A549 (cell line): ENCODE measurements at regions not wholly inside any gene's neighbourhood (a gene's known extent, or its start where the extent isn't known, plus 50 kb on each side); places are given as distances from the start of the nearest gene placed in this dataset.
A peak's percentile ranks its signal among the peaks of the same experiment; 100 is the strongest.

ENCODE experiments used
- ATAC-seq, 2 experiments: fragments of 200-7000 bp in 1 of 2; fragments of >200 bp in 1 of 2; cut with Nextera tagmentation in 1 of 2; cut with Tn5 transposase in 1 of 2; 3 replicates each; pipeline versions ENCODE4 v1.8.0 to v1.9.1; 2018 to 2020; ENCODE audit warnings: mild to moderate bottlenecking in 1 of 2, moderate library complexity in 1 of 2
- CTCF ChIA-PET: fragments of 300-600 bp; sonication (Branson Sonifier 250); formaldehyde crosslinking; extraction: SDS; loops from one replicate; lab custom pipeline; 2021; ENCODE audit warnings: antibody characterized with exemption, inconsistent platforms; lab: Yijun Ruan, JAX
- POLR2A ChIA-PET: fragments of 350-600 bp; formaldehyde crosslinking; extraction: SDS; loops from one replicate; lab custom pipeline; 2021; ENCODE audit warnings: antibody characterized with exemption, inconsistent platforms; lab: Yijun Ruan, JAX
- DNase-seq, 2 experiments: peaks; one replicate each; pipeline versions ENCODE4 v3.0.0 to v3.0.0-alpha.2; 2011 to 2016; ENCODE audit warnings: low read depth in 1 of 2, low spot score in 1 of 2
- FAIRE-seq: peaks from 2 replicates; lab custom pipeline; 2011; peaks lifted over from hg19 to GRCh38; lab: Jason Lieb, UNC
- H3K27ac ChIP-seq, 2 experiments: fragments of >200 bp; sonication (Bioruptor Twin); formaldehyde crosslinking; 3 replicates each; pipeline ENCODE4 v1.5.1; 2016 to 2017
- H3K4me1 ChIP-seq: fragments of >200 bp; sonication (Bioruptor Twin); formaldehyde crosslinking; 3 replicates; pipeline ENCODE4 v1.6.1; 2016
- H3K4me2 ChIP-seq: fragments of >200 bp; sonication (Bioruptor Twin); formaldehyde crosslinking; 3 replicates; pipeline ENCODE4 v1.6.1; 2016
- H3K4me3 ChIP-seq: fragments of >200 bp; sonication (Bioruptor Twin); formaldehyde crosslinking; 3 replicates; pipeline ENCODE4 v1.5.1; 2016
- H3K9me3 ChIP-seq: fragments of >200 bp; sonication (Bioruptor Twin); formaldehyde crosslinking; 3 replicates; pipeline ENCODE4 v1.6.1; 2016
- BCL3 ChIP-seq: fragments of >200 bp; sonication (Bioruptor Twin); formaldehyde crosslinking; IDR thresholded peaks from 3 replicates; pipeline ENCODE4 v1.6.1; 2016
- CEBPB ChIP-seq, 2 experiments: fragments of >200 bp in 1 of 2; sonication (Bioruptor Twin) in 1 of 2; formaldehyde crosslinking in 1 of 2; IDR thresholded peaks; 2 replicates each; pipeline ENCODE4 v1.6.1; 2012 to 2016
- EHMT2 ChIP-seq: fragments of 200-600 bp; sonication (generic); IDR thresholded peaks from 2 replicates; pipeline ENCODE4 v1.6.1; 2016; ENCODE audit warnings: antibody characterized with exemption, low read depth, mild to moderate bottlenecking, moderate library complexity
- EP300 ChIP-seq, 2 experiments: fragments of >200 bp; sonication (Bioruptor Twin); formaldehyde crosslinking; IDR thresholded peaks; 2 replicates in 1 of 2; 3 replicates in 1 of 2; pipeline ENCODE4 v1.6.1; 2016 to 2017
- ESRRA ChIP-seq: fragments of 150-350 bp; IDR thresholded peaks from 2 replicates; pipeline ENCODE4 v1.6.1; 2014; ENCODE audit warnings: mild to moderate bottlenecking, low read length, borderline replicate concordance
- JUN ChIP-seq, 2 experiments: fragments of >200 bp; sonication (Bioruptor Twin); formaldehyde crosslinking; IDR thresholded peaks; 2 replicates in 1 of 2; 3 replicates in 1 of 2; pipeline ENCODE4 v1.6.1; 2016 to 2017
- JUNB ChIP-seq: fragments of >200 bp; sonication (Bioruptor Twin); formaldehyde crosslinking; IDR thresholded peaks from 2 replicates; pipeline ENCODE4 v1.6.1; 2016
- KDM5A ChIP-seq: fragments of 200-600 bp; sonication (generic); IDR thresholded peaks from 2 replicates; pipeline ENCODE4 v1.6.1; 2016; ENCODE audit warnings: antibody characterized with exemption, mild to moderate bottlenecking
- NPAS2 ChIP-seq: fragments of 250-450 bp; sonication (Bioruptor Pico); IDR thresholded peaks from 2 replicates; pipeline ENCODE4 v1.8.0; 2022; ENCODE audit warnings: mild to moderate bottlenecking, moderate library complexity, borderline replicate concordance
- RNF2 ChIP-seq: fragments of 200-600 bp; sonication (generic); IDR thresholded peaks from 2 replicates; pipeline ENCODE4 v1.6.1; 2016; ENCODE audit warnings: low read depth, mild to moderate bottlenecking, antibody characterized with exemption, moderate library complexity, borderline replicate concordance
- SMC3 ChIP-seq: fragments of >200 bp; sonication (Bioruptor Twin); formaldehyde crosslinking; IDR thresholded peaks from 3 replicates; pipeline ENCODE4 v1.6.1; 2018; ENCODE audit warnings: inconsistent platforms
- TFCP2L1 ChIP-seq: fragments of 250-450 bp; sonication (Bioruptor Pico); IDR thresholded peaks from 2 replicates; pipeline ENCODE4 v1.5.0; 2021; ENCODE audit warnings: mild to moderate bottlenecking
- TP53 ChIP-seq: fragments of 250-450 bp; sonication (Bioruptor Pico); IDR thresholded peaks from 2 replicates; pipeline ENCODE4 v1.5.0; 2021; ENCODE audit warnings: mild to moderate bottlenecking, moderate library complexity
- USF2 ChIP-seq: fragments of 450-650 bp; IDR thresholded peaks from 2 replicates; pipeline ENCODE4 v1.6.1; 2014; ENCODE audit warnings: antibody characterized with exemption
- ZC3H11A ChIP-seq: fragments of 450-650 bp; IDR thresholded peaks from 2 replicates; pipeline ENCODE4 v1.6.1; 2014; ENCODE audit warnings: antibody characterized with exemption, mild to moderate bottlenecking
- WGBS: methylation state at CpG from one replicate; pipeline ENCODE4 v1.1.6; 2017; ENCODE audit errors: missing lambda C conversion rate; 5-methylcytosine and 5-hydroxymethylcytosine counted together
- TF ChIP-seq, protein P1 (sequence below): fragments of 150-350 bp; IDR thresholded peaks from 2 replicates; pipeline ENCODE4 v1.6.1; 2014; ENCODE audit warnings: low read depth, mild to moderate bottlenecking, low read length
- TF ChIP-seq, protein P2 (sequence below): fragments of 200-600 bp; sonication (generic); IDR thresholded peaks from 2 replicates; pipeline ENCODE4 v1.6.1; 2016; ENCODE audit warnings: antibody characterized with exemption, mild to moderate bottlenecking, moderate library complexity
- TF ChIP-seq, protein P3 (sequence below): fragments of >200 bp; sonication (Bioruptor Twin); formaldehyde crosslinking; IDR thresholded peaks from 3 replicates; pipeline ENCODE4 v1.5.1; 2016
- TF ChIP-seq, protein P4 (sequence below): IDR thresholded peaks from 2 replicates; pipeline ENCODE4 v1.6.1; 2012
- TF ChIP-seq, protein P5 (sequence below): fragments of 250-450 bp; sonication (Bioruptor Pico); IDR thresholded peaks from 2 replicates; pipeline ENCODE4 v1.5.0; 2021; ENCODE audit warnings: mild to moderate bottlenecking, moderate library complexity, borderline replicate concordance

GRCh38 chr9:23088932-23089364 is 642.3 kb downstream of the DMRTA1 start:
- 0 out of 6 replicates have a peak, but pooled peaks have one; percentile 43 to 45 for ATAC-seq
- Histone ChIP-seq H3K4me1 (no peaks in the 10 kb centered on the region), H3K4me2 (no peak overlapping the region), H3K4me3 (no peak overlapping the region), H3K9me3 (no peaks in the 10 kb centered on the region; the same call in 2 of the 3 replicates), H3K27ac (no peak overlapping the region)
- ChIA-PET CTCF (no interaction called here), POLR2A (no interaction called here)
- TF ChIP-seq CEBPB (IDR thresholded peaks at IDR 0.05) (no peak), JUN (IDR thresholded peaks at IDR 0.05) (no peak), BCL3 (no peak), NPAS2 (no peak), USF2 (no peak), SMC3 (no peak)
- TF ChIP-seq, protein P1, sequence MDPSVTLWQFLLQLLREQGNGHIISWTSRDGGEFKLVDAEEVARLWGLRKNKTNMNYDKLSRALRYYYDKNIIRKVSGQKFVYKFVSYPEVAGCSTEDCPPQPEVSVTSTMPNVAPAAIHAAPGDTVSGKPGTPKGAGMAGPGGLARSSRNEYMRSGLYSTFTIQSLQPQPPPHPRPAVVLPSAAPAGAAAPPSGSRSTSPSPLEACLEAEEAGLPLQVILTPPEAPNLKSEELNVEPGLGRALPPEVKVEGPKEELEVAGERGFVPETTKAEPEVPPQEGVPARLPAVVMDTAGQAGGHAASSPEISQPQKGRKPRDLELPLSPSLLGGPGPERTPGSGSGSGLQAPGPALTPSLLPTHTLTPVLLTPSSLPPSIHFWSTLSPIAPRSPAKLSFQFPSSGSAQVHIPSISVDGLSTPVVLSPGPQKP = no peak
- TF ChIP-seq, protein P2, sequence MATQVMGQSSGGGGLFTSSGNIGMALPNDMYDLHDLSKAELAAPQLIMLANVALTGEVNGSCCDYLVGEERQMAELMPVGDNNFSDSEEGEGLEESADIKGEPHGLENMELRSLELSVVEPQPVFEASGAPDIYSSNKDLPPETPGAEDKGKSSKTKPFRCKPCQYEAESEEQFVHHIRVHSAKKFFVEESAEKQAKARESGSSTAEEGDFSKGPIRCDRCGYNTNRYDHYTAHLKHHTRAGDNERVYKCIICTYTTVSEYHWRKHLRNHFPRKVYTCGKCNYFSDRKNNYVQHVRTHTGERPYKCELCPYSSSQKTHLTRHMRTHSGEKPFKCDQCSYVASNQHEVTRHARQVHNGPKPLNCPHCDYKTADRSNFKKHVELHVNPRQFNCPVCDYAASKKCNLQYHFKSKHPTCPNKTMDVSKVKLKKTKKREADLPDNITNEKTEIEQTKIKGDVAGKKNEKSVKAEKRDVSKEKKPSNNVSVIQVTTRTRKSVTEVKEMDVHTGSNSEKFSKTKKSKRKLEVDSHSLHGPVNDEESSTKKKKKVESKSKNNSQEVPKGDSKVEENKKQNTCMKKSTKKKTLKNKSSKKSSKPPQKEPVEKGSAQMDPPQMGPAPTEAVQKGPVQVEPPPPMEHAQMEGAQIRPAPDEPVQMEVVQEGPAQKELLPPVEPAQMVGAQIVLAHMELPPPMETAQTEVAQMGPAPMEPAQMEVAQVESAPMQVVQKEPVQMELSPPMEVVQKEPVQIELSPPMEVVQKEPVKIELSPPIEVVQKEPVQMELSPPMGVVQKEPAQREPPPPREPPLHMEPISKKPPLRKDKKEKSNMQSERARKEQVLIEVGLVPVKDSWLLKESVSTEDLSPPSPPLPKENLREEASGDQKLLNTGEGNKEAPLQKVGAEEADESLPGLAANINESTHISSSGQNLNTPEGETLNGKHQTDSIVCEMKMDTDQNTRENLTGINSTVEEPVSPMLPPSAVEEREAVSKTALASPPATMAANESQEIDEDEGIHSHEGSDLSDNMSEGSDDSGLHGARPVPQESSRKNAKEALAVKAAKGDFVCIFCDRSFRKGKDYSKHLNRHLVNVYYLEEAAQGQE = no peak
- TF ChIP-seq, protein P3, sequence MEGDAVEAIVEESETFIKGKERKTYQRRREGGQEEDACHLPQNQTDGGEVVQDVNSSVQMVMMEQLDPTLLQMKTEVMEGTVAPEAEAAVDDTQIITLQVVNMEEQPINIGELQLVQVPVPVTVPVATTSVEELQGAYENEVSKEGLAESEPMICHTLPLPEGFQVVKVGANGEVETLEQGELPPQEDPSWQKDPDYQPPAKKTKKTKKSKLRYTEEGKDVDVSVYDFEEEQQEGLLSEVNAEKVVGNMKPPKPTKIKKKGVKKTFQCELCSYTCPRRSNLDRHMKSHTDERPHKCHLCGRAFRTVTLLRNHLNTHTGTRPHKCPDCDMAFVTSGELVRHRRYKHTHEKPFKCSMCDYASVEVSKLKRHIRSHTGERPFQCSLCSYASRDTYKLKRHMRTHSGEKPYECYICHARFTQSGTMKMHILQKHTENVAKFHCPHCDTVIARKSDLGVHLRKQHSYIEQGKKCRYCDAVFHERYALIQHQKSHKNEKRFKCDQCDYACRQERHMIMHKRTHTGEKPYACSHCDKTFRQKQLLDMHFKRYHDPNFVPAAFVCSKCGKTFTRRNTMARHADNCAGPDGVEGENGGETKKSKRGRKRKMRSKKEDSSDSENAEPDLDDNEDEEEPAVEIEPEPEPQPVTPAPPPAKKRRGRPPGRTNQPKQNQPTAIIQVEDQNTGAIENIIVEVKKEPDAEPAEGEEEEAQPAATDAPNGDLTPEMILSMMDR = no peak
- TF ChIP-seq, protein P4, sequence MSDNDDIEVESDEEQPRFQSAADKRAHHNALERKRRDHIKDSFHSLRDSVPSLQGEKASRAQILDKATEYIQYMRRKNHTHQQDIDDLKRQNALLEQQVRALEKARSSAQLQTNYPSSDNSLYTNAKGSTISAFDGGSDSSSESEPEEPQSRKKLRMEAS = no peak
- DNase-seq = peak in 1 of 2 experiments; percentile 1
- WGBS = 25% methylated on average over 3 of the region's 5 CpGs
- FAIRE-seq = no peak

DNA sequence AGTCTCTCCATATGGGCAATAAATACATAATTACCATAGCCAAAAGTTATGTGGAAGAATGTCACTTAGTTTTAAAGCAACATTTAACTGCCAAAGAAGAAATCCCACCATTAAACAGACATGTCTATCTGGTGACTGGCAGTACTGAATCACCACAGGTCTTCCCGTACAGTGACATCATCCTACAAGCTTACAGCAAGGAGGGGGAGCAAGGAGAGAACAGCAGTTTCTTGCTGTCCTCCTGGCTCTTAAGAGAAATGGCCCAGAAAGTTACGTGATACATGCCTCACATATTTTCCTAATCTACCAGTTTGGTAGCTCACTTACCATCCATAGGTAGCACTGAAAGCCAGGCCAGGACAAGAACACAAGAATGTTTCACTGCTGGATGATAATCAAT is 671.0 kb downstream of the DMRTA1 start:
- no peak for TF ChIP-seq EHMT2
- no peak for TF ChIP-seq ZC3H11A
- TF ChIP-seq SMC3 = no peak
- TF ChIP-seq EP300 (IDR thresholded peaks at IDR 0.05) = no peak
- TF ChIP-seq CEBPB (IDR thresholded peaks at IDR 0.05) = no peak
- H3K4me2 ChIP-seq = no peak overlapping the region
- CTCF ChIA-PET = no interaction called here
- no peaks in the 10 kb centered on the region for H3K4me1 ChIP-seq
- FAIRE-seq (no peak), ATAC-seq (no peak), DNase-seq (no peak)
- POLR2A ChIA-PET = no interaction called here
- 8% methylated on average over 2 of the region's 2 CpGs for WGBS
- no peak overlapping the region for H3K4me3 ChIP-seq
- no peaks in the 10 kb centered on the region for H3K9me3 ChIP-seq
- no peak overlapping the region for H3K27ac ChIP-seq

DNA sequence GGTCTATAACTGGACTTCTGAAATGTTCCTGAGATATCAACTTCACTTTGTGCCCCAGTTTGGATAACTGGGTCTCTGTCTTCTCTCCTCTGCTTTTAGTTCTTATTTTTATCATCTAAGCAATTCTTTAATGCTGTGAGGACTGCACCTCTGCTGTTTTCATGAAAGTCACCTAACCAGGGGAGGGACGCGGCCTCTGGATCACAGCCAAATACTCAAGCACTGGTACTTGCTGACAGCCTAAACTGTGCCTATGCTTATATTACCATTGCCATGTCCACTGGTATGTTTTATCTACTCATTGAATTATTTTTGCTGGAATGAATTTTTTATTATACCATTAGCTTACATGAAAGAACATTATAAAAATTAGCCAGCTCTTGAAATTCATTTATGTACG is 674.0 kb downstream of the DMRTA1 start:
- H3K4me1 ChIP-seq = no peaks in the 10 kb centered on the region
- H3K4me3 ChIP-seq = no peak overlapping the region
- TF ChIP-seq, protein P5, sequence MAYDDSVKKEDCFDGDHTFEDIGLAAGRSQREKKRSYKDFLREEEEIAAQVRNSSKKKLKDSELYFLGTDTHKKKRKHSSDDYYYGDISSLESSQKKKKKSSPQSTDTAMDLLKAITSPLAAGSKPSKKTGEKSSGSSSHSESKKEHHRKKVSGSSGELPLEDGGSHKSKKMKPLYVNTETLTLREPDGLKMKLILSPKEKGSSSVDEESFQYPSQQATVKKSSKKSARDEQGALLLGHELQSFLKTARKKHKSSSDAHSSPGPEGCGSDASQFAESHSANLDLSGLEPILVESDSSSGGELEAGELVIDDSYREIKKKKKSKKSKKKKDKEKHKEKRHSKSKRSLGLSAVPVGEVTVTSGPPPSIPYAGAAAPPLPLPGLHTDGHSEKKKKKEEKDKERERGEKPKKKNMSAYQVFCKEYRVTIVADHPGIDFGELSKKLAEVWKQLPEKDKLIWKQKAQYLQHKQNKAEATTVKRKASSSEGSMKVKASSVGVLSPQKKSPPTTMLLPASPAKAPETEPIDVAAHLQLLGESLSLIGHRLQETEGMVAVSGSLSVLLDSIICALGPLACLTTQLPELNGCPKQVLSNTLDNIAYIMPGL = no peak
- no peak for TF ChIP-seq TFCP2L1 (CRISPR knock-in tag)
- no peak for TF ChIP-seq RNF2
- TF ChIP-seq KDM5A = no peak
- no peak for TF ChIP-seq SMC3
- no peak for TF ChIP-seq JUNB
- TF ChIP-seq TP53 (CRISPR knock-in tag) = no peak
- TF ChIP-seq ESRRA = no peak
- TF ChIP-seq, all 56 proteins: peak for 0
- ChIA-PET POLR2A (no interaction called here), CTCF (no interaction called here)
- ATAC-seq = no peak
- FAIRE-seq = no peak
- Histone ChIP-seq H3K9me3 (no peaks in the 10 kb centered on the region), H3K4me2 (no peak overlapping the region), H3K27ac (no peak overlapping the region)
- WGBS = 51% methylated on average over 3 of the region's 3 CpGs
- no peak for DNase-seq
